ENCODE measurements at regions not wholly inside any gene's neighbourhood (a gene's known extent, or its start where the extent isn't known, plus 50 kb on each side); places are given as distances from the start of the nearest gene placed in this dataset.

DNA sequence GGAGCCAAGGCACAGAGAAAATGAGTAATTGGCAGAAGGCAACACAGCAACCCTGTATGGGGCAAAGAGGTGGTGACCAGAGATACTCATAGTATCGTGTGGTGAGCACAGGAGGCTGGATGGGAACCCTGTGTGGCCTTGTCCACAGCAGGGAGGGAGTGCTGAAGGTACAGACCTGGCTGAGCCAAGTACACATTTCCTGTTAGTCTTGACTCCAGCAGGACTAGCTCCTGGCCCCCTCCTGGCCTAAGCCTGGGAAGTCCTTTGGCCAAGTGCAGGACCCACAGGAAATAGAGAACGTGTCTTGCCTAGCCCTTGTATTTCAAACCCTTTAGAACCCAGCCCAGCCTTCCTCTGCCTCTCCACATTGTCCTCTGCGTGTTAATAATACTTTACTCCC lies 289.8 kb upstream of the PWP1 start:
- no peak for DNase-seq (ENCODE audit: low spot score)
- Mint-ChIP-seq H3K27me3 (ENCODE audit: insufficient read depth, low read depth, poor library complexity) (peaks cover 5% of the 10 kb centered on the region), H3K27ac (no peak overlapping the region), H3K4me3 (no peak overlapping the region), H3K9me3 (no peaks in the 10 kb centered on the region; the same call in 2 of the 3 replicates), H3K4me1 (peaks cover 46% of the 10 kb centered on the region), H3K36me3 (ENCODE audit: low read depth) (no peaks in the 10 kb centered on the region)
- no peak overlapping the region for H3K4me2 ChIP-seq
- H3K27ac ChIP-seq (ENCODE audit: low read depth) = no peak overlapping the region
- no peak for ATAC-seq
- H3K4me3 ChIP-seq = no peak overlapping the region
- H4K20me1 ChIP-seq (replicated peaks; ENCODE audit: insufficient read depth) = no peaks in the 10 kb centered on the region
- no peaks in the 10 kb centered on the region for H3K36me3 ChIP-seq (ENCODE audit: insufficient read depth)
- H3K9me2 ChIP-seq (ENCODE audit: insufficient read depth) = no peaks in the 10 kb centered on the region
- H2AFZ ChIP-seq = no peak overlapping the region
- TF ChIP-seq, protein P1, sequence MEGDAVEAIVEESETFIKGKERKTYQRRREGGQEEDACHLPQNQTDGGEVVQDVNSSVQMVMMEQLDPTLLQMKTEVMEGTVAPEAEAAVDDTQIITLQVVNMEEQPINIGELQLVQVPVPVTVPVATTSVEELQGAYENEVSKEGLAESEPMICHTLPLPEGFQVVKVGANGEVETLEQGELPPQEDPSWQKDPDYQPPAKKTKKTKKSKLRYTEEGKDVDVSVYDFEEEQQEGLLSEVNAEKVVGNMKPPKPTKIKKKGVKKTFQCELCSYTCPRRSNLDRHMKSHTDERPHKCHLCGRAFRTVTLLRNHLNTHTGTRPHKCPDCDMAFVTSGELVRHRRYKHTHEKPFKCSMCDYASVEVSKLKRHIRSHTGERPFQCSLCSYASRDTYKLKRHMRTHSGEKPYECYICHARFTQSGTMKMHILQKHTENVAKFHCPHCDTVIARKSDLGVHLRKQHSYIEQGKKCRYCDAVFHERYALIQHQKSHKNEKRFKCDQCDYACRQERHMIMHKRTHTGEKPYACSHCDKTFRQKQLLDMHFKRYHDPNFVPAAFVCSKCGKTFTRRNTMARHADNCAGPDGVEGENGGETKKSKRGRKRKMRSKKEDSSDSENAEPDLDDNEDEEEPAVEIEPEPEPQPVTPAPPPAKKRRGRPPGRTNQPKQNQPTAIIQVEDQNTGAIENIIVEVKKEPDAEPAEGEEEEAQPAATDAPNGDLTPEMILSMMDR (conservative IDR thresholded peaks at IDR 0.05; ENCODE audit: low read depth in 2 of 2) = no peak
- TF ChIP-seq JUNB (IDR thresholded peaks at IDR 0.05; ENCODE audit: unreplicated experiment) = no peak
- TF ChIP-seq, protein P2, sequence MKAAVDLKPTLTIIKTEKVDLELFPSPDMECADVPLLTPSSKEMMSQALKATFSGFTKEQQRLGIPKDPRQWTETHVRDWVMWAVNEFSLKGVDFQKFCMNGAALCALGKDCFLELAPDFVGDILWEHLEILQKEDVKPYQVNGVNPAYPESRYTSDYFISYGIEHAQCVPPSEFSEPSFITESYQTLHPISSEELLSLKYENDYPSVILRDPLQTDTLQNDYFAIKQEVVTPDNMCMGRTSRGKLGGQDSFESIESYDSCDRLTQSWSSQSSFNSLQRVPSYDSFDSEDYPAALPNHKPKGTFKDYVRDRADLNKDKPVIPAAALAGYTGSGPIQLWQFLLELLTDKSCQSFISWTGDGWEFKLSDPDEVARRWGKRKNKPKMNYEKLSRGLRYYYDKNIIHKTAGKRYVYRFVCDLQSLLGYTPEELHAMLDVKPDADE (IDR thresholded peaks at IDR 0.05) = no peak
- TF ChIP-seq EZH2phosphoT487 (IDR thresholded peaks at IDR 0.05; ENCODE audit: unreplicated experiment) = no peak
- TF ChIP-seq CREB1 (CRISPR knock-in tag; IDR thresholded peaks at IDR 0.05; ENCODE audit: low read depth) = no peak
- TF ChIP-seq, protein P3, sequence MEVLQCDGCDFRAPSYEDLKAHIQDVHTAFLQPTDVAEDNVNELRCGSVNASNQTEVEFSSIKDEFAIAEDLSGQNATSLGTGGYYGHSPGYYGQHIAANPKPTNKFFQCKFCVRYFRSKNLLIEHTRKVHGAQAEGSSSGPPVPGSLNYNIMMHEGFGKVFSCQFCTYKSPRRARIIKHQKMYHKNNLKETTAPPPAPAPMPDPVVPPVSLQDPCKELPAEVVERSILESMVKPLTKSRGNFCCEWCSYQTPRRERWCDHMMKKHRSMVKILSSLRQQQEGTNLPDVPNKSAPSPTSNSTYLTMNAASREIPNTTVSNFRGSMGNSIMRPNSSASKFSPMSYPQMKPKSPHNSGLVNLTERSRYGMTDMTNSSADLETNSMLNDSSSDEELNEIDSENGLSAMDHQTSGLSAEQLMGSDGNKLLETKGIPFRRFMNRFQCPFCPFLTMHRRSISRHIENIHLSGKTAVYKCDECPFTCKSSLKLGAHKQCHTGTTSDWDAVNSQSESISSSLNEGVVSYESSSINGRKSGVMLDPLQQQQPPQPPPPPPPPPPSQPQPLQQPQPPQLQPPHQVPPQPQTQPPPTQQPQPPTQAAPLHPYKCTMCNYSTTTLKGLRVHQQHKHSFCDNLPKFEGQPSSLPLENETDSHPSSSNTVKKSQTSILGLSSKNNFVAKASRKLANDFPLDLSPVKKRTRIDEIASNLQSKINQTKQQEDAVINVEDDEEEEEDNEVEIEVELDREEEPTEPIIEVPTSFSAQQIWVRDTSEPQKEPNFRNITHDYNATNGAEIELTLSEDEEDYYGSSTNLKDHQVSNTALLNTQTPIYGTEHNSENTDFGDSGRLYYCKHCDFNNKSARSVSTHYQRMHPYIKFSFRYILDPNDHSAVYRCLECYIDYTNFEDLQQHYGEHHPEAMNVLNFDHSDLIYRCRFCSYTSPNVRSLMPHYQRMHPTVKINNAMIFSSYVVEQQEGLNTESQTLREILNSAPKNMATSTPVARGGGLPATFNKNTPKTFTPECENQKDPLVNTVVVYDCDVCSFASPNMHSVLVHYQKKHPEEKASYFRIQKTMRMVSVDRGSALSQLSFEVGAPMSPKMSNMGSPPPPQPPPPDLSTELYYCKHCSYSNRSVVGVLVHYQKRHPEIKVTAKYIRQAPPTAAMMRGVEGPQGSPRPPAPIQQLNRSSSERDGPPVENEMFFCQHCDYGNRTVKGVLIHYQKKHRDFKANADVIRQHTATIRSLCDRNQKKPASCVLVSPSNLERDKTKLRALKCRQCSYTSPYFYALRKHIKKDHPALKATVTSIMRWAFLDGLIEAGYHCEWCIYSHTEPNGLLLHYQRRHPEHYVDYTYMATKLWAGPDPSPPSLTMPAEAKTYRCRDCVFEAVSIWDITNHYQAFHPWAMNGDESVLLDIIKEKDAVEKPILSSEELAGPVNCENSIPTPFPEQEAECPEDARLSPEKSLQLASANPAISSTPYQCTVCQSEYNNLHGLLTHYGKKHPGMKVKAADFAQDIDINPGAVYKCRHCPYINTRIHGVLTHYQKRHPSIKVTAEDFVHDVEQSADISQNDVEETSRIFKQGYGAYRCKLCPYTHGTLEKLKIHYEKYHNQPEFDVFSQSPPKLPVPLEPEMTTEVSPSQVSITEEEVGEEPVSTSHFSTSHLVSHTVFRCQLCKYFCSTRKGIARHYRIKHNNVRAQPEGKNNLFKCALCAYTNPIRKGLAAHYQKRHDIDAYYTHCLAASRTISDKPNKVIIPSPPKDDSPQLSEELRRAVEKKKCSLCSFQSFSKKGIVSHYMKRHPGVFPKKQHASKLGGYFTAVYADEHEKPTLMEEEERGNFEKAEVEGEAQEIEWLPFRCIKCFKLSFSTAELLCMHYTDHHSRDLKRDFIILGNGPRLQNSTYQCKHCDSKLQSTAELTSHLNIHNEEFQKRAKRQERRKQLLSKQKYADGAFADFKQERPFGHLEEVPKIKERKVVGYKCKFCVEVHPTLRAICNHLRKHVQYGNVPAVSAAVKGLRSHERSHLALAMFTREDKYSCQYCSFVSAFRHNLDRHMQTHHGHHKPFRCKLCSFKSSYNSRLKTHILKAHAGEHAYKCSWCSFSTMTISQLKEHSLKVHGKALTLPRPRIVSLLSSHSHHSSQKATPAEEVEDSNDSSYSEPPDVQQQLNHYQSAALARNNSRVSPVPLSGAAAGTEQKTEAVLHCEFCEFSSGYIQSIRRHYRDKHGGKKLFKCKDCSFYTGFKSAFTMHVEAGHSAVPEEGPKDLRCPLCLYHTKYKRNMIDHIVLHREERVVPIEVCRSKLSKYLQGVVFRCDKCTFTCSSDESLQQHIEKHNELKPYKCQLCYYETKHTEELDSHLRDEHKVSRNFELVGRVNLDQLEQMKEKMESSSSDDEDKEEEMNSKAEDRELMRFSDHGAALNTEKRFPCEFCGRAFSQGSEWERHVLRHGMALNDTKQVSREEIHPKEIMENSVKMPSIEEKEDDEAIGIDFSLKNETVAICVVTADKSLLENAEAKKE (CRISPR knock-in tag; IDR thresholded peaks at IDR 0.05) = no peak
- no peak for TF ChIP-seq STAT1 (IDR thresholded peaks at IDR 0.05; ENCODE audit: unreplicated experiment)
- no peak for TF ChIP-seq ZNF331 (CRISPR knock-in tag; IDR thresholded peaks at IDR 0.05; ENCODE audit: low read depth)
- no peak for TF ChIP-seq ZNF114 (CRISPR knock-in tag; IDR thresholded peaks at IDR 0.05)
- TF ChIP-seq, protein P4, sequence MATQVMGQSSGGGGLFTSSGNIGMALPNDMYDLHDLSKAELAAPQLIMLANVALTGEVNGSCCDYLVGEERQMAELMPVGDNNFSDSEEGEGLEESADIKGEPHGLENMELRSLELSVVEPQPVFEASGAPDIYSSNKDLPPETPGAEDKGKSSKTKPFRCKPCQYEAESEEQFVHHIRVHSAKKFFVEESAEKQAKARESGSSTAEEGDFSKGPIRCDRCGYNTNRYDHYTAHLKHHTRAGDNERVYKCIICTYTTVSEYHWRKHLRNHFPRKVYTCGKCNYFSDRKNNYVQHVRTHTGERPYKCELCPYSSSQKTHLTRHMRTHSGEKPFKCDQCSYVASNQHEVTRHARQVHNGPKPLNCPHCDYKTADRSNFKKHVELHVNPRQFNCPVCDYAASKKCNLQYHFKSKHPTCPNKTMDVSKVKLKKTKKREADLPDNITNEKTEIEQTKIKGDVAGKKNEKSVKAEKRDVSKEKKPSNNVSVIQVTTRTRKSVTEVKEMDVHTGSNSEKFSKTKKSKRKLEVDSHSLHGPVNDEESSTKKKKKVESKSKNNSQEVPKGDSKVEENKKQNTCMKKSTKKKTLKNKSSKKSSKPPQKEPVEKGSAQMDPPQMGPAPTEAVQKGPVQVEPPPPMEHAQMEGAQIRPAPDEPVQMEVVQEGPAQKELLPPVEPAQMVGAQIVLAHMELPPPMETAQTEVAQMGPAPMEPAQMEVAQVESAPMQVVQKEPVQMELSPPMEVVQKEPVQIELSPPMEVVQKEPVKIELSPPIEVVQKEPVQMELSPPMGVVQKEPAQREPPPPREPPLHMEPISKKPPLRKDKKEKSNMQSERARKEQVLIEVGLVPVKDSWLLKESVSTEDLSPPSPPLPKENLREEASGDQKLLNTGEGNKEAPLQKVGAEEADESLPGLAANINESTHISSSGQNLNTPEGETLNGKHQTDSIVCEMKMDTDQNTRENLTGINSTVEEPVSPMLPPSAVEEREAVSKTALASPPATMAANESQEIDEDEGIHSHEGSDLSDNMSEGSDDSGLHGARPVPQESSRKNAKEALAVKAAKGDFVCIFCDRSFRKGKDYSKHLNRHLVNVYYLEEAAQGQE (IDR thresholded peaks at IDR 0.05; ENCODE audit: unreplicated experiment) = no peak
- TF ChIP-seq NANOG (IDR thresholded peaks at IDR 0.05; ENCODE audit: borderline replicate concordance) = no peak
- no peak for TF ChIP-seq EZH2 (IDR thresholded peaks at IDR 0.05; ENCODE audit: low read depth, unreplicated experiment)
- TF ChIP-seq POLR2AphosphoS5 (IDR thresholded peaks at IDR 0.05; ENCODE audit: low read depth) = no peak
- H3K4me1 ChIP-seq (ENCODE audit: insufficient read depth) = peaks cover 35% of the 10 kb centered on the region
- no peaks in the 10 kb centered on the region for H3F3A ChIP-seq (replicated peaks; ENCODE audit: low read depth)
- no peaks in the 10 kb centered on the region for H3K79me2 ChIP-seq (replicated peaks; ENCODE audit: insufficient read depth)
- H3K27me3 ChIP-seq (ENCODE audit: insufficient read depth) = no peaks in the 10 kb centered on the region

Data from GM23338 (cell line).